ENCODE measurements at regions not wholly inside any gene's neighbourhood (a gene's known extent, or its start where the extent isn't known, plus 50 kb on each side); places are given as distances from the start of the nearest gene placed in this dataset.

GRCh38 chr5:68957591-68957990, 136.2 kb upstream of the SLC30A5 start:
- no peak for DNase-seq

- DNase-seq, result no peak
Measured at GRCh38 chr5:68958428-68958827, 135.4 kb upstream of the SLC30A5 start.

- no peak for DNase-seq
Measured at GRCh38 chr5:68960456-68960855, 133.4 kb upstream of the SLC30A5 start.

GRCh38 chr5:68960961-68961360, 132.9 kb upstream of the SLC30A5 start:
- no peak for DNase-seq

GRCh38 chr5:68961762-68962161, 132.1 kb upstream of the SLC30A5 start:
- no peak for DNase-seq

GRCh38 chr5:68962757-68963484, 130.9 kb upstream of the SLC30A5 start:
- DNase-seq, result peak; percentile 64

- no peak for DNase-seq
Measured at GRCh38 chr5:68964679-68965078, 129.1 kb upstream of the SLC30A5 start.

- no peak for DNase-seq
Measured at GRCh38 chr5:68965926-68966325, 127.9 kb upstream of the SLC30A5 start.

GRCh38 chr5:68966596-68966995, 127.2 kb upstream of the SLC30A5 start:
- no peak for DNase-seq

GRCh38 chr5:68968429-68968828, 125.4 kb upstream of the SLC30A5 start:
- no peak for DNase-seq

- no peak for DNase-seq
Measured at GRCh38 chr5:68970617-68971016, 123.2 kb upstream of the SLC30A5 start.

GRCh38 chr5:68973696-68974095, 120.1 kb upstream of the SLC30A5 start:
- DNase-seq, result no peak

- DNase-seq, result no peak
Measured at GRCh38 chr5:68983043-68983442, 110.8 kb upstream of the SLC30A5 start.

- DNase-seq, result no peak
Measured at GRCh38 chr5:68983959-68984358, 109.9 kb upstream of the SLC30A5 start.

GRCh38 chr5:68991279-68992084, 102.3 kb upstream of the SLC30A5 start:
- DNase-seq, result no peak

GRCh38 chr5:68994645-68995044, 99.2 kb upstream of the SLC30A5 start:
- DNase-seq, result no peak

GRCh38 chr5:68995845-68996545, 97.8 kb upstream of the SLC30A5 start:
- DNase-seq, result no peak

GRCh38 chr5:68999181-68999580, 94.6 kb upstream of the SLC30A5 start:
- DNase-seq, result no peak

GRCh38 chr5:69000216-69000919, 93.4 kb upstream of the SLC30A5 start:
- no peak for DNase-seq

- DNase-seq, result no peak
Measured at GRCh38 chr5:69000949-69001348, 92.9 kb upstream of the SLC30A5 start.

GRCh38 chr5:69001627-69002026, 92.2 kb upstream of the SLC30A5 start:
- no peak for DNase-seq

GRCh38 chr5:69004127-69004526, 89.7 kb upstream of the SLC30A5 start:
- DNase-seq, result no peak

- no peak for DNase-seq
Measured at GRCh38 chr5:69004676-69005075, 89.1 kb upstream of the SLC30A5 start.
